Epithelial cell of prostate (primary cell): ENCODE measurements at regions not wholly inside any gene's neighbourhood (a gene's known extent, or its start where the extent isn't known, plus 50 kb on each side); places are given as distances from the start of the nearest gene placed in this dataset.

Experiments
- DNase-seq: peaks from one replicate; pipeline ENCODE4 v3.0.0-alpha.2; 2011; ENCODE audit warnings: low read depth, low spot score
- H3K27ac ChIP-seq: fragments of 450-650 bp; 2 replicates; pipeline ENCODE4 v1.5.1; 2017; ENCODE audit warnings: mild to moderate bottlenecking

DNA sequence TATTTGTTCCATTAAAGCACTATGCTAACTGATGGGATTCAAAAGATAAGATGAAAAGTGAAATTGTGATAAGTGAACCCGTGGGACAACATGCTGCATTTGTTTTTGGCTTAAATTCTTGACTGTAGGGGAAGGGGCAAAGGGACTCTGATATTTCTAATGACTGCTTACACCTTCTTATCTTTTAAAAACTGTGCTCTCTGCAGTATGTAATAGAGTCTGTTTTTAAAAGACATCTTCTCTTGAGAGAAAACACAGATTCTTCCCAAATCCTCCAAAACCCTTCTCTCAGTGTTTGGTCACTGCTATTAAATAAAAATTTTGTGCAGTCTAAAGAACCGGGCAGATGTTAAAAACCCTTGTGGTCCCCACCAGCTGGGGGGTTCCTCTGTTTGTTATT, 327.8 kb upstream of the FANCL start:
- peak overlapping the region; percentile 60 for H3K27ac ChIP-seq
- no peak for DNase-seq

DNA sequence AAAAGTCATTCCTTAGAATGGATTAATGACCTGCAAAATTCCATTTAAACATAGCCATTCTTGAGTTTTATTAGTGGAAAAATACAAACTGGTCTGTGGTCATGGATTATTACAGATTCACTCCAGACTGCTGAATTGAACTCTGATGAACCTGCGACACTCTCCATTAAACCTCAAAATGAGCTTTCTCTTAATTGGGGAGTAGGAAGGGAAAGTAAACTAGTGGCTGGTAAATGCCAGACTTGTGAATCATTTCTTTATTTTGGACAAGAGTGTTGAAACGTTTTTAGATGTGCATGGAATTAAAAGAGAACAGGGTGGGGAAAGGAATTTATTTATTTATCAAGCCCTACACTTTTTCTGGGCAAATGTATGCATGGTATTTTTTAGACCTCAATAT, 321.2 kb upstream of the FANCL start:
- DNase-seq = no peak
- no peak overlapping the region for H3K27ac ChIP-seq

DNA sequence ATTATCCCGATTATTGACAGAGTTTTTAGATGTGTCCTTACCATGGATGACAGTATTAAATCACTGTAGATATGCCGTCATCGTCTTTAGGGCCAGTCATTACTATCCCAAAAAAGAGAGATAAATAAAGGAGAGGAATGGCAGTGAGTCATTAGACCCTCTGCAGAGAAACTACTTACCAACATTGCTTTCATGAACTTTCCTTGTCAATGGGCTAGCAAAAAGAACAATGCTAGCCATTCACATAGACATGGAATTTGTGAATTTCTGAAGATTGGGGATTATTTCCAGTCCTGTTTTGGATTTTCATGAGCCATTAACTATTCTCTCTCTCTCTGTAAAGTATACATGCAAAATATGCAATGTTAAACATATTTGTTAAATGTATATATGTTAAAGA, 319.4 kb upstream of the FANCL start:
- no peak overlapping the region for H3K27ac ChIP-seq
- DNase-seq = no peak

DNA sequence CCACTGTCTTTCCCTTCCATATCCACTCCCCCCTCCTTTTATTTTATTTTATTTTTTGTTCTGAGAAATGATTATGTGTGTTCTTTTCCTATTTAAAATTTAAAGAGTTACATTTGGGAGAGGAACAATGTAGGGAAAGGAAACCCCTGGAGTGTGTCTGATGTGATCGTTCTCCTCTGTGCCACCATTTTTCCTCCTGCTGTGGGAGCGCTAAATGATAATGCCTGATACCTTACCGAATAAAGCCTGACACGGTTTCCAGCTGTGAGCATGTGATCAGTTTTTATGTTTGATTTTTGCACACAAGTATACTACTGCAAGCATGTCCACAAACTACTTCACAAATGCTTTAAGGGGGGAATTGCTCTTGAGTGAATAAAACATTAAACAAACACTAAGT, 317.8 kb upstream of the FANCL start:
- DNase-seq = no peak
- H3K27ac ChIP-seq = no peak overlapping the region

DNA sequence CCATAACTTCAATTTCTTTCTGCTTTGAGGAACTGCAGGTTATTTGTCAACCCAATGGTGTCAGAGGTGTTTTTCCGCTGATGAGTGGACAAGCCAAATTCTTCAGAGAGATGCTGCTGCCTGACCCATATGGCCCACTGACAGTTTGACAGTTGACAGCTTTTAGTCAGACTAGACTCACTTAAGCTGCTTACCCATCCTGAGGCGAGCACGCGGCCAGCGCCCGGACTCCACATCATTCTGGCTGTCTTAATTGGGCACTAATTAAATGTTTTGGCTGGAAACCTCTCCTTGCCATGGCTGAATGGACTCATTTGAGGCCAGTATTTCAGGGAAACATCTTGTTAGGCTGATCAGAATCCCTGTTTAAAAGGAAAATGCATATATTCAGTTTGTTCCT, 316.1 kb upstream of the FANCL start:
- DNase-seq = no peak
- no peak overlapping the region for H3K27ac ChIP-seq

DNA sequence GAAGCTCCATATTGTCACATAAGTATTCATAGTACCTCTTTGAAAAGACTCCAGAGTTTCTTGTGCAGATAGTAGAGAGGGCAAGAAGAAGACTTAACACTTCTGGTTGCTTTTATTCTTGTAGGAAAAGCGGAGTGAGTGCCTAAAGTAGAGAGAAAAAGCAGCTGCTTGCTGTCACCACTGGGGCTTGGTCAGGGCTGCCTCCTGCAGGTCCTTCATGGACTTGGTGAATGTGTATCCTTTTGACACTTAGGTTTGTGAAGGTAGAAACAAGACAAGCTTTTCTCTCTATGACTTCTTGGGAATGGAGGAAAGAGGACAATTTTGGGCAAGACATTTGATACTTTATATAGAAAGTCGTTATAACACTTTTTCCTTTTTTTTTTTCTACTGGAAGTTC, 312.8 kb upstream of the FANCL start:
- no peak for DNase-seq
- H3K27ac ChIP-seq = no peak overlapping the region

DNA sequence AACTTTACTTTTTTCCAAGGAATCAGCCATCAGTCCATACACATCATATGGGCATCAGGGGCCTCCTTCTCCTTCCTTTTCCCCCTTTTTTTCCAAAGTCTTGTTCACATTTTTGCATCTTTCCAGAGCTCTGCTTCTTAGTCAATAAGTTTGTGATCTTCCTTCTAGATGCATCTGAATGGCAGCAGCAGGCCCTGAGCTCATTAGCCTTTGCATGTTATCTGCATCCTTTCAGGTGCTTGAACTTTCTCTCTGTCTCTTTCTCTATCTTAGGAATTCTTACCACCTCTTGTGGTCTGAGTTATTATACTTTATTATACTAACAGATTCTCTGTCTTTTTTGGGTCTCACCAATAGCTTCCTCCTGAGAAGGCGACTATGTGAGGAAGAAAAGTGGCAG, 312.4 kb upstream of the FANCL start:
- H3K27ac ChIP-seq = no peak overlapping the region
- no peak for DNase-seq

DNA sequence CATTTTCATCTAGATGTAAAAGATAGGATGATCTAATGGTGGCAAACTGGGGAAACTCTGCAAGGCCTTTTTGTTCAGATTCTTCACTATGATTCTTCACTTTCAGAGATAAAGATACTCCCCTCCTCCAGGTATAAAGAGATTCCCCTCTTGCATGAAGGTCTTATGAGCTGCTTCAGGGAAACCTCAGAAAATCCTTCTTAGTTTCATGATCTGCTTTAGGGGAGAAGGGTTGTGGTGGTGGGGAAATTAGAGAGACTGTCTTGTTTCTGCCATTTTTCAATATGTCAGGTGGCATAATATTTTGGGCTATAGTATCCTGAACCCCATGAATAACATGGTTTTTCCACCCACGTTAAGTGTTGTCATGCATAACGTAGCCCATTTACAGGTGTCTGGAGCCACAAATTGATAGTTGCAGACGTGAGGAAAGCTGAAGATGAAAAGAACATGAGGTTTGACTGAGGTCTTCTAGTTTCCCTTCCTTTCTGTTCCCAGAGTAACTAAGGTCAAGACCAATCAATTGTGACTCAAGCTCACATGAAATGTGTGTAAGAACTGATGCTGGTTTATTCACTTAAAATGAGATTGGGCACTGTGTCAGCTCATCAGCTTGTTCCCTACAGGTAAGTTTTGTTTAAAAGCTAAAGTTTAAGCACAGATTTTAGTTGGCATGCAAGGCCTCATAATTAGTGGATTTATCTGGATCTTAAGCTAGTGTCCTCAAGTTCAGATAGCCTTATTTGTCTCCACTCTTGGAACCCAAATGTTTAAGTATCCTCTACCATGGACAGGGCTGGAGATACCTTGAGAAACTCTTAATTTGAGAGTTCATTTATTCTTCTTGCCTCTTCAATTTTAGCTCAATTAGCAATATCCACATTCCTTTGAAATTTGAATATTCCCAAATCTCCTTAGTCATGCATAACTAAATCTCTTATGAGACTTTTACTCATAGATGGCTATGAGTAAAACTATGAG, 304.5 kb upstream of the FANCL start:
- H3K27ac ChIP-seq = no peak overlapping the region
- no peak for DNase-seq

DNA sequence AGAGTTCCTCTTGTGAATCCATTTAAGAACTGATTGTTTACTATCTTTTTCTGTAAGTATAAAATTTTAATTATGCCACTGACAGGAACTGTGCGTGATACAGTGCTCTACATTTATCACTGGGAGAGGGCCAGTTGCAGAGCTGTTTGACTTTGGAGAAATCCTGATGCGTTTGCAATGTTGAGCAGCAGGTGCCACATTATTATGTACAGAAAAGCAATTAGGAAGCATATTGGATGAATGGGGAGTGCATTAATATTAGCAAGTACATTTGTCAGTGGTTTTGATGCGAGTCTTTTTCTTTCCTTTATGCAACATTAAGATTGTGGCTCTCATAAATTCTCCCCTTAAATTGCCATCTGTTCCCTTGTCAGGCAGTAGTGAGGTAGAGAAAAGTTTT, 302.3 kb upstream of the FANCL start:
- no peak for DNase-seq
- H3K27ac ChIP-seq = no peak overlapping the region

DNA sequence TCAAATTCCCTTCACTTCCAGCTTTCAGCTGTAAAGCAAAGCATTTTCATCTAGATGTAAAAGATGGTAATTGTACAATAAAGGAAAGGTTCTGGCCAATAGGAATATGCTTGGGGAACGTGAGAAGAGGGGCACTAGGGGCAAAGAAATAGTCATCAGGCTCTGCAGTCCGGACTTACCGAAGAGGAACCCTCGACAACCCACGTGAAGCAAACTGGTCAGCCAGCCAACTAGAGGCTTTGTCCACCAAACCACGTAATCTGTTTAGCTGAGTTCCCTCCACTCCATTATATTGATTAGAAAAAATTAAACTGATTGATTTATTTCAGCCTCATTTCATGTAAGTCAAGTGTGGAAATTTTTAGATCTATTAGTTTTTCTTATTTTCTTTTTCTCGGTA, 300.4 kb upstream of the FANCL start:
- no peak overlapping the region for H3K27ac ChIP-seq
- DNase-seq = no peak

DNA sequence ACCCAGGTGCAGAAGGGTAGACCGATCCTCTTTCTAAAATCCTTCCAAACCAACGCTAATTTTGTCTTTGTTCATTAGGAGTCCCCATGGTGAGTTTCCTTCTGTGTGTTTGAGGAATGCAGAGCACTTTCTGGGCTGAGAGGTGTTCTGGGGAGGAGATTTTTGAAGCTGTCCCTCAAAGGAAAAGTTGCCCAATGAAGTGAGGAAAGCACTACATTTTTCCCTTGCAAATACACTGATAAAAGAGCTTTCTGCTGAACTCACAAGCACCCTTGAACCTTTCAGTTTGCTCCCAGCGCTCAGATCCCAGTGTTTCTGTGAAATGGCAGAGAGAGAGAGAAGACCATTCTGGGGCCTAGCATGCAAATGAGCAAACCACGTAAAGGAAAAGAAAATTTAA, 299.6 kb upstream of the FANCL start:
- DNase-seq = no peak
- no peak overlapping the region for H3K27ac ChIP-seq

DNA sequence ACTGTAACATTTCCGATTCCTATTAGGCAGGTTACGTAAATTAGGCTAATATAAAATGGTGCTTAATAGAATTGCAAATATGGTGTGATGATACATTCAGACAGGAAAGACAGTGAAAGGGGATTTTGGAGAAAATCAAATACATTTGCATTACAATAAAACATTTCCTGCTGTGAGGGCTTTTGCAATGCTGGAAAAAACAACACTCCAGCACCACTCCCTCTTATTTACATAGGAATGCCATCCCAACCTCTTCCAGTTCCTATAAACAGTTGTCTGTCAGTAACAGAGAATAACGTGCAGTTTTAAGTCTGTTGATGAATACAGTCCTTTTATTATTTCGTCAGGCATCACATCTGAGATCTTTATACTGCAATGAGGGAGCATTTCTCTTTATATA, 298.8 kb upstream of the FANCL start:
- no peak for DNase-seq

DNA sequence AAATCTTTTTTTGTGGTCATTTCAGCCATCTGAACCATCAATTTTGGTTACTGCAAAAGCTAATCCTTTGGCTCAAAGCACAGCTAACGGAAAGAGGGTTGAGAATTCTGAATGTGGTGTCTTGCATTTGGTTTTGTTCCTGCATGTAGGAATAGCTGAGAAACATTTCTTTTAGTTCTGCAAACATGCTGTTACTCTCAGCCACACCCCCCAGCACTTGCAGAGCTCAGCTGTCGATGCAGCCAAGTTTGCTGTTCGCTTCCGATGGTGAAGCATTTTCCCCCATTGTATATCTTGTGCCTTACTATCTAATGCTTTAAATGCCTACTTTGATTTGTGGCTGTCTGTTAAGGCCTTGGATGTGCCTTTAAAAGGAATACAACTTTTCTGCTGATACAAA, 294.9 kb upstream of the FANCL start:
- no peak for DNase-seq
- no peak overlapping the region for H3K27ac ChIP-seq

More for the DNA sequence above, 298.8 kb upstream of the FANCL start:
- no peak overlapping the region for H3K27ac ChIP-seq

DNA sequence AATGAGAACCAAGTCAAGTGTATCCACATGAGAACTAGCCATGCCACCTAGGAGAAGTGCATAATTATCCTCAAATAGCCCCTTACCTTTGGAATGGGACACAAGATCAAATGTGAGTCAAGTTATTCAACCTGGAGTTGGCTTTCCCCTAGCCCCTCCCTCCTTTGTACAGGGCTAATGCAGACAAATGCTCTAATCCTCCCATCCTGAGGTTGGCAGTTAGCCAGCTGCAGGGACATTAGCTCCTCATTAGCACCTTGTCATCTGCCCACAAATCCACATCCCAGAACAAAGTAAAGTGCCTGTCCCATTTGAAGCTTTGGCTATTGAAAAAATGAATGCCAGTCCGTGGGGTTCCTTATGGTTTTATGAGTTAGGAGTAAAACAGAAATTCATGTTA, 294.1 kb upstream of the FANCL start:
- no peak for DNase-seq

DNA sequence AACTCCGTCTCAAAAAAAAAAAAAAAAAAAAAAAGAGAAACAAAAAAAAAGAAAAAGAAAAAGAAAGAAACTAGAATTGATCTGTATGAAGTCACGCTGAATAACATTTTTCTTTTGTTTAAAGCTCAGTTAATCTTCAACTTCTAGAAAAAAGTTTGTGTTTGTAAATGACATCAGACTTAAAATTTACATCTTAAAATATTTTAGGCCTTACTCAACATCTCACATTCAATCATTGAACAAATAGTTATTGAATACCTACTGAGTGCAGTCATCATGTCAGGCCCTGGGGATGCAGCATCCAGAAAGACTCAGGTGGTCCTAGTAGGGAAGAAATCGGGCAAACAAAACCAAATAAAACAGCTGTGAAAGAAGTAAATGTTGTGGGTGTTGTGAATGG, 292.3 kb upstream of the FANCL start:
- H3K27ac ChIP-seq = no peak overlapping the region
- no peak for DNase-seq

More for the DNA sequence above, 294.1 kb upstream of the FANCL start:
- H3K27ac ChIP-seq = no peak overlapping the region

DNA sequence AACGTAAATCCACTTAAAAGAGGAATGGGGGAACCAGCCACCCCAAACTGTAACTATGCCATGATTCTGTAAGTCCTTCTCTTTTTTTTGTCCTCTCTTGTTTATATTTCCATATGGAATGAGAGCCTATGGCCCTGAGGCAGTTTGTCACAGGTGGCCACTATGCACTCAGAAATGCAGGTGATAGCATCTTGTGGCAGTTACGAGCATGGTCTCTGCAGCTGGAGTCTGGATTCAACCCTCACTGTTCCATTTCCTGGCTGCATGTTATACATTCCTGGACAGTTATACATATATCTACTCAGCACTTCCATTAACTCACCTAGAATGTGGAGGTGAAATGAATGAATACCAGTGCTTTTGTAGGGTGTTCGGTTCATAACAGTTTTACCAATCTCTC, 291.5 kb upstream of the FANCL start:
- no peak for DNase-seq
- no peak overlapping the region for H3K27ac ChIP-seq

DNA sequence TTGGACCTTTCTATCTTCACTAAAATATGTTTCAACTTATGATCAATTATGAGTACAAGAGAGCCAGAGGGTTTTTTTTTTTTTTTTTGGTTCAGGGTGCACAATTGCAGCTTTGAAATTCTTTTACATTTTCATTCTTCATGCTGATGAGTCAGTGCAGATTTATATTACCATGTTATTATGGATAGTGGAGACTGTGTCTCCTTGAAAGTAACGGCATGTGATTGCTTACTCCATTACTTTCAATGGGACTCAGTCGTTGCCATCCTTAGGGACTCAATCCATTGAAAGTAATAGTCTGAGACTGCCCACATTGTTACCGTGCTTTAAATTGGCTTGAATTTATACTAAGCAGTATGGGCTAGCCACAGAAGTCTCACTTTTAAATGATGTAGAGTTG, 286.5 kb upstream of the FANCL start:
- DNase-seq = no peak
- no peak overlapping the region for H3K27ac ChIP-seq

DNA sequence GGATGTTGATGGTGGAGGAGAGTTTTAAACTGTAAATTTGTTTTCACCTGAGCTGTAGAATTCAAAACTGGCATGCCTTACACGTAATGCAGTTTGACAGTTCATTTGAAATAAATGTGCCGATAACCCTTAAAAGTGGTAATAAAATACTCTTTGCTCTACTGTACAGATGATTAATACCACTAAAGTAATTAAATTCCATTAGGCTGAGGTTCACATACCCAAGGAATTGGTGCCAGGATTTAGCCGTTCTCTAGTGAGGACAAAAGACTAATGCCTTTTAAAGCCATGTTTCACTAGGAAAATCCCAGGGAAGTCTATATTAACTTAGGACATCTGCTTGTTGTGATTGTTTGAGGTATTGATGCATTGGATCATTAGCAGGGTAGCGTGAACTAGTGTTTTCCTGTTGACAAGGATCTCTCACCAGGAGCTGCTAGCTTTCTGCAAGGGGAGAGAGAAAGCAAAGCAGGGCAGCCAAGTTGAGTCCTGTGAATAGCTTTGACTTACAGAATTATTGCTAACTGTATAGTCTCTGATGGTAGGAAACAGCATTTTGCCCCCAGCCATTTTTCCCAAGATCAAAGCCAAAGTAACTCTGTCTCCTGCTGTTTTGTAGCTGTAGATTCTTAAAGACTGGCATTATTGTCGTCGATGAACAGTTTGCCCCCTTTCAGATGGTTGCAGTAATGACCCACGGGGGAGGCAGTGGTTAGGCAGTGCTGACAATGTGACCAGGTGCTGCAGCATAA, 280.9 kb upstream of the FANCL start:
- no peak overlapping the region for H3K27ac ChIP-seq
- no peak for DNase-seq

DNA sequence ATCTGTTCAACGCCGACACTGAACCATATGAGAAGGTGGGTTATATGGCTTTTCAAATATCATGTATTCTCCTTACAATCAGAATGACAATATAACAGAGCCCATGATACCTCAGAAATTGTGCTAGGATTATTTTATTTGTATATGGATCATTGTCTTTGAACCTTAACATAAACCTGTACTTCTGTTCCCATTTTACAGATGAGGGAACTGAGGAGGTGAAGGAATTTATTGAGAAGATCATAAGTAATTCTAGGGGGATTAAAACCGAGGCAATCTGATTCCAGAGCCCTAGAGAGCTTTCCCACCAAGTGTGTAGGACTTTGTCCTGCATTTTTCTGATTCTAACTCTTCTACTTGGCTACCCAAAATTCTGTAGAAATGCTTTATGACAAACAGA, 279.8 kb upstream of the FANCL start:
- no peak overlapping the region for H3K27ac ChIP-seq
- no peak for DNase-seq

DNA sequence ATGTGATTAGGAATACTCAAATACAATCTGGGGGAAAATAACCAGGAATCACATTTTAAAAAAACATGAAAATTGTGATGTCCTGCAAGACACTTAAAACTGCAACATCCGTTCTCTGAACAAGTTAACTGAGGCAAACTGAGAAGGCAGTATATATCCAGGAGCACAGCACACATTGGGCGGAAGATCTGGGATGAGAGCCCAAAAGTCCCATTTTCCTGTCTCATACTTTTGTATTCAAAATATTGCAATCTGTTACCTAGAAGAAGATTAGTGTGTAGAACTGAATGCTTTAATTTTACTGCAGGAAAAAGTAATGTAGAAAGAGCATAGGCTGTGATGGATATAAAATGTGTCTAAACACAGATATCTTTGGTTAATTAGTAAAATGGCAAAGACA, 276.8 kb upstream of the FANCL start:
- DNase-seq = no peak
- H3K27ac ChIP-seq = no peak overlapping the region

DNA sequence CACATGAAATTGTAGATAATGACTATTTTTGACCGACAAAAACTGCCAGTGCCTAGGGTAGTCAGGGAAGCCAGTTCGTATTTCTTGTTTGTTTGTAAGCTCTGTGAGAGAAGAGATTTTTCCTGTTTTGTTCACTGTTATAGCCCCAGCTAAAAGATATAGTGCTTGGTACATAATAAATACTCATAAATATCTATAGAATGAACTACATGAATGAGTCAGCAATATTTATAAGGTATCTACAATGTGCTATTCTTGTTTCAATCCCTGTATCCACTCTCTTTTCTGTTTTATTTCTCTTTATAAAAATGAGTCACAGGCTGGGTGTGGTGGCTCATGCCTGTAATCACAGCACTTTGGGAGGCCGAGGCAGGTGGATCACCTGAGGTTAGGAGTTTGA, 275.6 kb upstream of the FANCL start:
- H3K27ac ChIP-seq = peak overlapping the region; percentile 63
- DNase-seq = no peak
